Thymus (tissue), 11 donors: ENCODE measurements at regions not wholly inside any gene's neighbourhood (a gene's known extent, or its start where the extent isn't known, plus 50 kb on each side); places are given as distances from the start of the nearest gene placed in this dataset.

Experiments
- DNase-seq, 9 donors: peaks; one replicate each; pipeline ENCODE4 v3.0.0-alpha.2; 2013; ENCODE audit warnings: low spot score in 9 of 9, low read depth in 6 of 9, missing footprints in 1 of 9
- H3K27ac ChIP-seq, 2 donors: one replicate each; pipeline ENCODE4 v1.5.1; 2013; ENCODE audit warnings: control low read depth in 1 of 2, low read depth in 1 of 2, low read length in 1 of 2, mild to moderate bottlenecking in 1 of 2, moderate library complexity in 1 of 2
- H3K27me3 ChIP-seq, 2 donors: one replicate each; pipeline ENCODE4 v1.5.1; 2013; ENCODE audit warnings: low read length in 1 of 2; ENCODE audit not compliant: control insufficient read depth in 2 of 2, insufficient read depth in 1 of 2
- H3K36me3 ChIP-seq, 2 donors: one replicate each; pipeline ENCODE4 v1.5.1; 2013; ENCODE audit warnings: low read length in 1 of 2, mild to moderate bottlenecking in 1 of 2, moderate library complexity in 1 of 2; ENCODE audit not compliant: control insufficient read depth in 2 of 2, insufficient read depth in 2 of 2
- H3K4me1 ChIP-seq, 2 donors: one replicate each; pipeline ENCODE4 v1.5.1; 2013; ENCODE audit warnings: low read length in 2 of 2; ENCODE audit not compliant: control insufficient read depth in 2 of 2, insufficient read depth in 2 of 2
- H3K4me3 ChIP-seq, 2 donors: one replicate each; pipeline ENCODE4 v1.5.1; 2013; ENCODE audit warnings: low read length in 2 of 2, control low read depth in 1 of 2, mild to moderate bottlenecking in 1 of 2
- H3K9me3 ChIP-seq, 2 donors: one replicate each; pipeline ENCODE4 v1.5.1; 2013; ENCODE audit warnings: low read length in 1 of 2, mild to moderate bottlenecking in 1 of 2; ENCODE audit not compliant: control insufficient read depth in 2 of 2, insufficient read depth in 1 of 2
- WGBS: extraction: QIAGEN DNeasy Blood & Tissue Kit; methylation state at CpG from one replicate; pipeline ENCODE4 v1.1.7; 2013; 5-methylcytosine and 5-hydroxymethylcytosine counted together
- donor health status: healthy.

GRCh38 chr22:47625013-47625385 is 862.5 kb downstream of the TBC1D22A start:
- Histone ChIP-seq H3K9me3 (peaks cover 0 to 2% of the 10 kb centered on the region in 2 donors), H3K27me3 (no peaks in the 10 kb centered on the region), H3K36me3 (no peaks in the 10 kb centered on the region), H3K27ac (no peak overlapping the region), H3K4me3 (no peak overlapping the region), H3K4me1 (peaks cover 0 to 11% of the 10 kb centered on the region in 2 donors)
- 90% methylated on average over 13 of the region's 13 CpGs for WGBS
- DNase-seq: no peak

- no peak for DNase-seq
- WGBS: 94% methylated on average over 22 of the region's 22 CpGs
- Histone ChIP-seq H3K36me3 (no peaks in the 10 kb centered on the region), H3K9me3 (peaks cover 0 to 2% of the 10 kb centered on the region in 2 donors), H3K27me3 (no peaks in the 10 kb centered on the region), H3K27ac (no peak overlapping the region), H3K4me1 (peaks cover 0 to 11% of the 10 kb centered on the region in 2 donors), H3K4me3 (no peak overlapping the region)
Observed at GRCh38 chr22:47624252-47625012, 862.0 kb downstream of the TBC1D22A start.

- Histone ChIP-seq H3K36me3 (no peaks in the 10 kb centered on the region), H3K4me3 (no peak overlapping the region), H3K27me3 (peaks cover 0 to under 1% of the 10 kb centered on the region in 2 donors), H3K9me3 (peaks cover 0 to under 1% of the 10 kb centered on the region in 2 donors), H3K4me1 (peaks cover 0 to 7% of the 10 kb centered on the region in 2 donors), H3K27ac (no peak overlapping the region)
- WGBS: 85% methylated on average over 15 of the region's 15 CpGs
- no peak for DNase-seq
Observed at GRCh38 chr22:47623763-47624148, 861.3 kb downstream of the TBC1D22A start.

- H3K27ac ChIP-seq: no peak overlapping the region
- no peak for DNase-seq
- no peaks in the 10 kb centered on the region for H3K36me3 ChIP-seq
- WGBS: 89% methylated on average over 18 of the region's 18 CpGs
- H3K4me1 ChIP-seq: peaks cover 0 to 7% of the 10 kb centered on the region in 2 donors
- H3K27me3 ChIP-seq: peaks cover 0 to 5% of the 10 kb centered on the region in 2 donors
- H3K9me3 ChIP-seq: no peaks in the 10 kb centered on the region
- no peak overlapping the region for H3K4me3 ChIP-seq
Observed at GRCh38 chr22:47623066-47623762, 860.8 kb downstream of the TBC1D22A start.

- DNase-seq: no peak
Observed at GRCh38 chr22:47622541-47622940, 860.1 kb downstream of the TBC1D22A start.

GRCh38 chr22:47621253-47621652 is 858.8 kb downstream of the TBC1D22A start:
- 85% methylated on average over 9 of the region's 9 CpGs for WGBS
- H3K9me3 ChIP-seq: no peaks in the 10 kb centered on the region
- H3K4me3 ChIP-seq: no peak overlapping the region
- H3K27ac ChIP-seq: no peak overlapping the region
- peaks cover 0 to 8% of the 10 kb centered on the region in 2 donors for H3K27me3 ChIP-seq
- no peaks in the 10 kb centered on the region for H3K4me1 ChIP-seq
- no peak for DNase-seq
- no peaks in the 10 kb centered on the region for H3K36me3 ChIP-seq

More at GRCh38 chr22:47622541-47622940, 860.1 kb downstream of the TBC1D22A start:
- no peaks in the 10 kb centered on the region for H3K36me3 ChIP-seq
- 90% methylated on average over 14 of the region's 14 CpGs for WGBS
- H3K27ac ChIP-seq: no peak overlapping the region
- H3K27me3 ChIP-seq: peaks cover 0 to 8% of the 10 kb centered on the region in 2 donors
- no peaks in the 10 kb centered on the region for H3K9me3 ChIP-seq
- no peak overlapping the region for H3K4me3 ChIP-seq
- H3K4me1 ChIP-seq: peaks cover 0 to 7% of the 10 kb centered on the region in 2 donors

GRCh38 chr22:47620391-47620790 is 857.9 kb downstream of the TBC1D22A start:
- no peaks in the 10 kb centered on the region for H3K4me1 ChIP-seq
- DNase-seq: no peak
- no peak overlapping the region for H3K4me3 ChIP-seq
- H3K27me3 ChIP-seq: peaks cover 3 to 8% of the 10 kb centered on the region in 2 donors
- H3K9me3 ChIP-seq: no peaks in the 10 kb centered on the region
- no peak overlapping the region for H3K27ac ChIP-seq
- 95% methylated on average over 11 of the region's 11 CpGs for WGBS
- H3K36me3 ChIP-seq: no peaks in the 10 kb centered on the region

- WGBS: 88% methylated on average over 11 of the region's 11 CpGs
- no peak overlapping the region for H3K4me3 ChIP-seq
- H3K36me3 ChIP-seq: no peaks in the 10 kb centered on the region
- H3K27ac ChIP-seq: no peak overlapping the region
- no peak for DNase-seq
- H3K27me3 ChIP-seq: peaks cover 3 to 8% of the 10 kb centered on the region in 2 donors
- no peaks in the 10 kb centered on the region for H3K9me3 ChIP-seq
- no peaks in the 10 kb centered on the region for H3K4me1 ChIP-seq
Observed at GRCh38 chr22:47619631-47620030, 857.2 kb downstream of the TBC1D22A start.
